Kidney (tissue), 13 donors: ENCODE measurements at regions not wholly inside any gene's neighbourhood (a gene's known extent, or its start where the extent isn't known, plus 50 kb on each side); places are given as distances from the start of the nearest gene placed in this dataset.

Experiments
- DNase-seq, 5 donors: peaks; one replicate each; pipeline ENCODE4 v3.0.0-alpha.2; 2013 to 2020
- FAIRE-seq: peaks from 2 replicates; lab custom pipeline; 2012; peaks lifted over from hg19 to GRCh38; lab: Jason Lieb, UNC
- H3K27ac ChIP-seq, 2 donors: one replicate each; pipeline ENCODE4 v1.7.0; 2013; ENCODE audit warnings: low read depth in 2 of 2, low read length in 2 of 2, inconsistent platforms in 1 of 2
- H3K27me3 ChIP-seq: one replicate; pipeline ENCODE4 v1.7.1; 2013; ENCODE audit warnings: low read length, inconsistent platforms; ENCODE audit not compliant: control insufficient read depth, insufficient read depth
- H3K36me3 ChIP-seq, 3 donors: one replicate each; pipeline versions ENCODE4 v1.7.0 to v1.7.1; 2013; ENCODE audit warnings: low read length in 3 of 3, control low read depth in 1 of 3, inconsistent platforms in 1 of 3; ENCODE audit not compliant: insufficient read depth in 3 of 3, control insufficient read depth in 2 of 3
- H3K4me1 ChIP-seq, 3 donors: one replicate each; pipeline versions ENCODE4 v1.7.0 to v1.7.1; 2013; ENCODE audit warnings: low read length in 3 of 3, inconsistent platforms in 1 of 3, low read depth in 1 of 3; ENCODE audit not compliant: control insufficient read depth in 2 of 3, insufficient read depth in 2 of 3
- H3K4me3 ChIP-seq, 3 donors: one replicate each; pipeline versions ENCODE4 v1.7.0 to v1.8.1; 2013; ENCODE audit warnings: low read length in 3 of 3, control low read depth in 1 of 3, inconsistent platforms in 1 of 3
- H3K9ac ChIP-seq, 3 donors: one replicate each; pipeline versions ENCODE4 v1.7.0 to v1.7.1; 2013; ENCODE audit warnings: low read length in 3 of 3, control low read depth in 1 of 3, inconsistent platforms in 1 of 3
- H3K9me3 ChIP-seq, 3 donors: one replicate each; pipeline versions ENCODE4 v1.7.0 to v1.7.1; 2013; ENCODE audit warnings: low read length in 3 of 3, control low read depth in 1 of 3, inconsistent platforms in 1 of 3; ENCODE audit not compliant: control insufficient read depth in 2 of 3, insufficient read depth in 1 of 3
- CTCF ChIP-seq: IDR thresholded peaks from 3 replicates; pipeline ENCODE4 v1.5.1; 2012; ENCODE audit warnings: mild to moderate bottlenecking, moderate library complexity, borderline replicate concordance; ENCODE audit not compliant: insufficient read depth; ENCODE audit errors: extremely low read depth
- intact Hi-C: fragments of 100-400 bp; cut with DNase I; formaldehyde crosslinking; loops from one replicate; pipeline ENCODE4 v1.11.1; 2022
- donor health status: control.
- donor health status: control.
- donor health status: control.
- donor health status: control.
- donor health status: control.
- donor health status: DM: yes; HTN: yes; CAD: no.
- donor health status: Normal renal cell carcinoma (clear cell type).

- intact Hi-C loops: no loop called here
- H3K27ac ChIP-seq: no peak overlapping the region
- TF ChIP-seq CTCF: no peak
- FAIRE-seq (no peak), DNase-seq (no peak)
- no peaks in the 10 kb centered on the region for H3K36me3 ChIP-seq
- H3K4me3 ChIP-seq: no peak overlapping the region
- H3K4me1 ChIP-seq: no peaks in the 10 kb centered on the region
- no peaks in the 10 kb centered on the region for H3K9me3 ChIP-seq
- H3K27me3 ChIP-seq: no peaks in the 10 kb centered on the region
- H3K9ac ChIP-seq: no peak overlapping the region
Measured at GRCh38 chr4:122671919-122672490, 51.1 kb upstream of the IL21 start.

GRCh38 chr4:122673252-122673651 is 52.4 kb upstream of the IL21 start:
- no peak for DNase-seq
- Histone ChIP-seq H3K36me3 (no peaks in the 10 kb centered on the region), H3K27ac (no peak overlapping the region), H3K4me1 (no peaks in the 10 kb centered on the region), H3K9me3 (no peaks in the 10 kb centered on the region), H3K4me3 (no peak overlapping the region), H3K27me3 (no peaks in the 10 kb centered on the region), H3K9ac (no peak overlapping the region)
- no peak for FAIRE-seq
- no peak for TF ChIP-seq CTCF
- intact Hi-C loops: no loop called here

GRCh38 chr4:122674371-122674770 is 53.5 kb upstream of the IL21 start:
- DNase-seq: peak in 2 of 5 donors; percentile 22 to 25
- intact Hi-C loops: no loop called here
- Histone ChIP-seq H3K27me3 (no peaks in the 10 kb centered on the region), H3K9ac (no peak overlapping the region), H3K4me3 (no peak overlapping the region), H3K27ac (no peak overlapping the region), H3K9me3 (no peaks in the 10 kb centered on the region), H3K36me3 (no peaks in the 10 kb centered on the region), H3K4me1 (no peaks in the 10 kb centered on the region)
- no peak for TF ChIP-seq CTCF
- FAIRE-seq: no peak

GRCh38 chr4:122679317-122679716 is 53.2 kb upstream of the BBS12 start:
- H3K27ac ChIP-seq: no peak overlapping the region
- no peaks in the 10 kb centered on the region for H3K9me3 ChIP-seq
- no peak for TF ChIP-seq CTCF
- no peaks in the 10 kb centered on the region for H3K4me1 ChIP-seq
- no peaks in the 10 kb centered on the region for H3K27me3 ChIP-seq
- H3K36me3 ChIP-seq: no peaks in the 10 kb centered on the region
- no peak overlapping the region for H3K4me3 ChIP-seq
- intact Hi-C loops: no loop called here
- no peak overlapping the region for H3K9ac ChIP-seq
- no peak for FAIRE-seq
- DNase-seq: no peak
